ENCODE measurements at regions not wholly inside any gene's neighbourhood (a gene's known extent, or its start where the extent isn't known, plus 50 kb on each side); places are given as distances from the start of the nearest gene placed in this dataset.

DNA sequence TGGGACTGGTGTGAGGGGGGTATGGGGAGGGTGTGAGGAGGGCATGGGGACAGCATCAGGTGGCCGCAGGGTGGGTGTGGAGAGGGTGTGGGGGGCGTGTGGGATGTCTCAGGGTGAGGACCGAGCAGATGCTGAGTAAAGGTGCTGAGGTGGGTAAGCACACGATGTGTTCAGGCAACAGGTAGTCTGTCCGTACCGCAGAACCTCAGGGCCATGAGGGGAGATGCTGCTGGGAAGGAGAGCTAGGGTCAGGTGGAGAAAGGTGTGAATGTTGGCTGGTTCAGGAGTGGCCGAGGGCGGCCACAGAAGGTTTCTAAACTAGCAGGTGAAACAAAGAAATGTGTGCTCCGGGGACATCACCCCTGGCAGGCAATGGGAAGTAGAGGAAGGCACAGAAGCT is 80.0 kb upstream of the CDH5 start:
- no peaks in the 10 kb centered on the region for H3K4me1 ChIP-seq
- TF ChIP-seq POLR2A (IDR thresholded peaks at IDR 0.05) (no peak), POLR2AphosphoS5 (IDR thresholded peaks at IDR 0.05) (no peak), EP300 (IDR thresholded peaks at IDR 0.05) (no peak)
- TF ChIP-seq, protein P1, sequence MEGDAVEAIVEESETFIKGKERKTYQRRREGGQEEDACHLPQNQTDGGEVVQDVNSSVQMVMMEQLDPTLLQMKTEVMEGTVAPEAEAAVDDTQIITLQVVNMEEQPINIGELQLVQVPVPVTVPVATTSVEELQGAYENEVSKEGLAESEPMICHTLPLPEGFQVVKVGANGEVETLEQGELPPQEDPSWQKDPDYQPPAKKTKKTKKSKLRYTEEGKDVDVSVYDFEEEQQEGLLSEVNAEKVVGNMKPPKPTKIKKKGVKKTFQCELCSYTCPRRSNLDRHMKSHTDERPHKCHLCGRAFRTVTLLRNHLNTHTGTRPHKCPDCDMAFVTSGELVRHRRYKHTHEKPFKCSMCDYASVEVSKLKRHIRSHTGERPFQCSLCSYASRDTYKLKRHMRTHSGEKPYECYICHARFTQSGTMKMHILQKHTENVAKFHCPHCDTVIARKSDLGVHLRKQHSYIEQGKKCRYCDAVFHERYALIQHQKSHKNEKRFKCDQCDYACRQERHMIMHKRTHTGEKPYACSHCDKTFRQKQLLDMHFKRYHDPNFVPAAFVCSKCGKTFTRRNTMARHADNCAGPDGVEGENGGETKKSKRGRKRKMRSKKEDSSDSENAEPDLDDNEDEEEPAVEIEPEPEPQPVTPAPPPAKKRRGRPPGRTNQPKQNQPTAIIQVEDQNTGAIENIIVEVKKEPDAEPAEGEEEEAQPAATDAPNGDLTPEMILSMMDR (IDR thresholded peaks at IDR 0.05) = no peak
- H3K4me3 ChIP-seq = no peak overlapping the region
- peak in 1 of 2 donors; percentile 63 for DNase-seq (ENCODE audit: low spot score in 2 of 2)
- H3K27ac ChIP-seq = no peak overlapping the region
- no peaks in the 10 kb centered on the region for H3K9me3 ChIP-seq
- no peaks in the 10 kb centered on the region for H3K36me3 ChIP-seq
- WGBS = 92% methylated on average over 9 of the region's 9 CpGs
- H3K27me3 ChIP-seq = no peaks in the 10 kb centered on the region

DNA sequence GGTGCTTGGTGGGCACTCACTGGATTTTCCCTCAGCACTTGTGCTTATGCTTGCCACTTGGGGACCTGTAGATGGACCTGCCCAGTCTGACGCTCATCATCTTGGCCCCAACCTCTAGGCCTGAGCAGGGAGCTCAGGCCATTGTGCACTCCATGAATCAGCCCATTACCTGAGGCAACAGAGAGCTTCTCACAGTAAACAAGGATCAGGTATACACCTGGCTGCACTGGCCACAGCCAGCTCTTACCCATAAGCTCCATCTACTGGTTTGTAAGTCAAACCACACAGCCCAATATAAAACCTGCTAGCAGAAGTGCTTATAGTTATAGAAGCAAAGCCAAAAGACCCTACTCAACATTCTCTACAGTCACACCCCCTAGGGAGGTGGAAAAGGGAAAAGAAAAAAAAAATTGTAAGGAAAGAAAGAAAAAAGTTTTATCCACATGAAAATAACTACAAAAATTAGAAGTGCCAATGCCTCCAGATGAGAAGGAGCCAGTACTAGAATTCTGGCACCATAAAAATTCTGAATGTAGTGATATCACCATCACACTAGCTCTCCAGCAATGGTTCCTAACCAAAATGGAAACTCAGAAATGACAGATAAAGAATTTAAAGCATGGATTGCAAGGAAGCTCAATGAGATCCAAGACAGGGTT is 87.8 kb upstream of the CDH5 start:
- H3K9me3 ChIP-seq = no peaks in the 10 kb centered on the region
- peaks cover 18% of the 10 kb centered on the region for H3K4me1 ChIP-seq
- DNase-seq (ENCODE audit: low spot score in 2 of 2) = peak in 1 of 2 donors; percentile 48
- TF ChIP-seq, protein P1 (IDR thresholded peaks at IDR 0.05) = peak in 1 of 2 donors; percentile 28
- TF ChIP-seq POLR2AphosphoS5 (IDR thresholded peaks at IDR 0.05) = no peak
- TF ChIP-seq POLR2A (IDR thresholded peaks at IDR 0.05) = no peak
- H3K36me3 ChIP-seq = no peaks in the 10 kb centered on the region
- H3K27me3 ChIP-seq = no peaks in the 10 kb centered on the region
- H3K27ac ChIP-seq = peak overlapping the region; percentile 80
- H3K4me3 ChIP-seq = no peak overlapping the region
- 50% methylated on average over 1 of the region's 1 CpG for whole genome bisulfite sequencing

DNA sequence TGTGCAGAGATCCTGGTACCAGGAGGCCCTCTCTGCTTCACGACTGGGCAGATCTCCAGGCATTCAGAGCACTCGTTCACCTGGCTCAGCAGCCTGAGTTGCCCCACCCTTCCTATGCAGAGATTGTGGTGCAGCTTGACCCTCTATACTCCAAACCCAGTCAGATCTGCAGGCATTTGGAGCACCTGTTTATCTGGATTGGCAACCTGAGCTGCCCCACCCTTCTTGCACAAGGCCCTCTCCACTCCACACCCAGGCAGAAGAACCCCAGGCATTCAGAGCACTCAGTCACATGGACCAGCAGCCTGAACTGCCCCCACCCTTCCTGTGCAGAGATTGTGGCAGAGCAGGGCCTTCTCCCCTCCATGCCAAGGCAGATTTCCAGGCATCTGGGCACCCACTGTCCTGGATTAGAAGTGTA is 88.4 kb upstream of the CDH5 start:
- no CpG with 5 or more reads among the region's 2 CpGs for WGBS

DNA sequence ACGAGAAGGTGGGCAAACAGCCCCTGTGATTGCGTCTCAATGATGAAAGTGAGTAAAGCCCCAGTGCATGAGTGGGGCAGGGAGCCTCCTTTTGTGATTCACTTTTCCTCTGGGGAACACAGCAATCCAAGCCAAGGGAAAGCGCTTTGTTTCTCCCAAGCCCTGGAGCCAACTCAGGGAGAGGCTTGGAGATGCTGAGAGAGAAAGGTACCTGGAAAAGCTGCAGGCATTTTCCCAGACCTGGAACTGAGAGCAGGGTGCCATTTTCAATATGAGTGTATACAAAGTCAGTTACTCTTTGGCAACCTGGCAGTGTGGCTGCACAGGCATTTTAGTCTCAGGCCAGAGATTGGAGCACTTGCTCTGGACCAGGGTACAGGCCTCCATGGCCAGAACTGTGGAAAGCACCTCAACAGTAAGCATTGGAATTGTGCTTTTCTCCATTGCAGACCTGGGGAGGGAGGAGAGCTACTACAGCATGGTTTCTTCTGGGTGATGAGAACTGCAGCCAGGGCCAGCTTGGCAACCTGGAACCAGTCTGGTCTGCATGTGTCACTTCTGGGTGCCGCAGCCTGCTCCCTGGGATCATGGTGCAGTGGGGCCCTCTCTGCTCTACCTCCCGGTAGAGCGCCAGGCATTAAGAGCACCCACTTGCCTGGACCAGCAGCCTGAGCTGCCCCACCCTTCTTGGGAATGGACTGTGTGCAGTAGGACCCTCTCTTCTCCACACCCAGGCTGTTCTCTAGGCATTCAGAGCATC is 89.0 kb upstream of the CDH5 start:
- H3K9me3 ChIP-seq = no peaks in the 10 kb centered on the region
- no peaks in the 10 kb centered on the region for H3K36me3 ChIP-seq
- DNase-seq (ENCODE audit: low spot score in 2 of 2) = no peak
- no peaks in the 10 kb centered on the region for H3K27me3 ChIP-seq
- peaks cover 18% of the 10 kb centered on the region for H3K4me1 ChIP-seq
- H3K4me3 ChIP-seq = no peak overlapping the region
- H3K27ac ChIP-seq = peak overlapping the region; percentile 80
- WGBS = 72% methylated on average over 6 of the region's 6 CpGs
- no peak for TF ChIP-seq EP300 (IDR thresholded peaks at IDR 0.05)
- no peak for TF ChIP-seq POLR2AphosphoS5 (IDR thresholded peaks at IDR 0.05)
- no peak for TF ChIP-seq POLR2A (IDR thresholded peaks at IDR 0.05)
- TF ChIP-seq, protein P1 (IDR thresholded peaks at IDR 0.05) = no peak

More for the DNA sequence above, 88.4 kb upstream of the CDH5 start:
- Histone ChIP-seq H3K27me3 (no peaks in the 10 kb centered on the region), H3K4me3 (no peak overlapping the region), H3K36me3 (no peaks in the 10 kb centered on the region), H3K9me3 (no peaks in the 10 kb centered on the region), H3K4me1 (peaks cover 18% of the 10 kb centered on the region), H3K27ac (peak overlapping the region; percentile 80)
- peak in 1 of 2 donors; percentile 69 for DNase-seq (ENCODE audit: low spot score in 2 of 2)
- TF ChIP-seq POLR2AphosphoS5 (IDR thresholded peaks at IDR 0.05) (peak in 2 of 3 donors; percentile 40 to 48), POLR2A (IDR thresholded peaks at IDR 0.05) (no peak)

DNA sequence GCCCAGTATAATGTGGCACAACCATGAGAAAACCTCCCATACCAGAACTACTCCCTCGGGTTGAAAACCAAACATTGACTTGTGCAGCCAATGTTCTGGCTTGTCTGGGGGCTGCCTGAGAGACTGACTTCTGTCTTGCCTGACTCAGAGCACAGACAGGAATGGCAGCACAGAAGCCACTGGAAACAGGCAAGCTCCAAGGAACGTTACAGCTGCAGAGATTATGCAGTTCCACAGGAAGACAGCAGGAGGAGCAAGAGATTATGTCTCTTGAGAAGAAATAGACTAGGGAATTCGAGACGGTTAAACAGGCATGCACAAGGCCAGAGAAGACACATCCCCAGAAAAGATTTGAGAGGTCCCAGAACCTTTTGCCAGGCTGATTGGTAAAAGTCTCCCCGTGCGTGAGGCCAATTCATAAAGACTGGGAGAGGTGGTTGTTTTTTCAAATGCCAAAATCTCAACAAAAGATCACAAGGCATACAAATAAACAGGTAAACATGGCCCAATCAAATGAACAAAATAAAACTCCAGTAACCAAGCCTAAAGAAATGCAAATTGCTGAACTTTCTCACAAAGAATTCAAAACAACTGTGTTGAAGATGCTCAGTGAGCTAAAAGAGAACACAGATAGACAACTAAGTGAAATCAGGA is 90.6 kb upstream of the CDH5 start:
- 39% methylated on average over 6 of the region's 6 CpGs for WGBS
- Histone ChIP-seq H3K4me1 (peaks cover 28% of the 10 kb centered on the region), H3K27ac (no peak overlapping the region)

More for the DNA sequence above, 90.6 kb upstream of the CDH5 start:
- no peaks in the 10 kb centered on the region for H3K9me3 ChIP-seq
- DNase-seq (ENCODE audit: low spot score in 2 of 2) = no peak
- no peak for TF ChIP-seq POLR2A (IDR thresholded peaks at IDR 0.05)
- TF ChIP-seq EP300 (IDR thresholded peaks at IDR 0.05) = no peak
- TF ChIP-seq, protein P1 (IDR thresholded peaks at IDR 0.05) = peak; percentile 16 to 60
- H3K4me3 ChIP-seq = no peak overlapping the region
- H3K36me3 ChIP-seq = no peaks in the 10 kb centered on the region
- H3K27me3 ChIP-seq = no peaks in the 10 kb centered on the region

Data from suprapubic skin (tissue), 4 donors.